ENCODE measurements at regions not wholly inside any gene's neighbourhood (a gene's known extent, or its start where the extent isn't known, plus 50 kb on each side); places are given as distances from the start of the nearest gene placed in this dataset.
"Not testable (repeated sequence)": the region's sequence is repeated elsewhere in the genome, so short reads cannot be mapped to it uniquely, and the experiment has no call there.

DNA sequence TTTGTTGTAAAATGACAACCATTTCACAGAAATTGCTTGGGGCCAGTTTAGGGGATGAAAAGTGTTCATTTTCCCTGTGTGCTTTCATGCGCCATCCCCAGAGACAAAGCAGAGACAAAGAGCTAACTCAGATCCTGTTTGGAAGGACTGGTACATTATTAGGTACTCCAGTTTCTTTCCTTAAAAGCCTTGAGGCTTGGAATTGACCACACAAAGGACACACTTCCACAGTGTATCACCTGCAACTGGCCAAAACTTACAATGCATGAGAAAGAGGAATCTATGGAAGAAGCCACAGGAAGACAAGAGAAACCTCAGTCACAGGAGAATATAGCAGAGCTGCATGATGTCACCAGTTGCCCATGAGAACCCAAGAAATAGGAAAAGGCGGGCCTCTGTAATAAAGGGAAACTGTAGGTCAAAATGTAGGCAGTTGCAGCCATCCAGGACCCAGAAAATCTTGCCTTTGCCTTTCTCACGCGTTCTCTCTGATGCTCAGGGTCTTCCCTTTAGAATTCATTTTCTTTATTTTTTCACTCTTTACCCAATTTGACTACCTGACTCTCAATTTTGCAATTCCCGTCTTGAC is 339.0 kb downstream of the RMST start:
- no peak for DNase-seq

DNA sequence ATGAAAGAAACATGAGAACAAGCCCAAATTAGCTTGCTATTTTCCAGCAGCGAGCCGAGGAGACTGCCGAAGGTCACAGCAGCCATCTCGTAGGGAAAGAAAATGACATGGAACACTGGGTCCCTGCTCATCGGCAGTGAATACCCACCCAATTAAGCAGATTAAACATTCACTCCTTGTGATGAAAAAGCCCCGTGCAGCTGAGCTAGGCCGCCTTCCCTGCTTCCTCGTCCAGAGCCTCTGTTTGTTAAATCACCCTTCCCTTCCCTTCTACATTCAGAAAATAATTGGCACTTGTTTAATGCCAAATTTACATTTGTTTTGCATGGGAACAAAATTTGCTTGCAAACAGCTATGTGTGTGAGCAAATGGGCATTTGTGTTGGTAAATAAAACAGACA is 342.5 kb downstream of the RMST start:
- DNase-seq, result no peak

DNA sequence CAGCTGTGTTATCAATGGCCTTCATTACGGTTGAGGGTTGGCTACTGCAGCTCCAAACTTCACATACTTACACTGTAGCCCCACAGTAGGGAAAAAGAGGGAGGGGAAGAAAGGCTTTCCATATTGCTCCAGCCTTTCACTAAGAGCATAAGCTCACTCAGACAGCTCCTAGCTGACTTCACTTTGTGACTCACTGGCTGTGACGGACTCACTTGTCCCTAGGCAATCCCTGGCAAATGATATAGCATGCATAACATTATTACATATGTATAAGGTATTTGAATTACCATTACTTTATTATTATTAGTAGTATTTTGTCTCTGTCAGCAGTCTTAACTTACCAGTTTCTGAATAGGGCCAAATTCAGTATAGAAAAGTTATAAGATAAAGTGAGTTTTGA is 350.7 kb downstream of the RMST start:
- no peak for DNase-seq

GRCh38 chr12:97821806-97822205 is 359.2 kb downstream of the RMST start:
- DNase-seq, result no peak

DNA sequence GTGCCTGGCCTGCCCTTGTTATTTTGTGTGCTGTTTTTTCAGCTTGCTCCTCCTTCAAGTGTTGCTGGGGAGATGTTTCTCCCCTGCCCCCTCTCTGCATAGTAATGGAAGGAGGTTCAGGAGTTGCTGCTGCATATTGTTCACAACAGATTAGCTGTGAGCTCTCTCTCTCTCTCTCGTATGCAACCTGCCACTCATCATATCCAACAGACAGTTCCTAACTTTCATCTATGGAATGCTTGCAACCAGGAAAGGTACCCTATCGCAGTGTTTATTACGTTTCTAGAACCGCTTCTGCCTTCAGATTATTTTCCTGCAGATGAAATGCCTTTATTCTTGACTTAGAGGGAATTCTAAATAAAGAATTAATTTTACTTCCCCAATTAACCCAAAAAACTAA is 372.9 kb downstream of the RMST start:
- no peak for DNase-seq

GRCh38 chr12:97837401-97837800 is 374.8 kb downstream of the RMST start:
- no peak for DNase-seq

DNA sequence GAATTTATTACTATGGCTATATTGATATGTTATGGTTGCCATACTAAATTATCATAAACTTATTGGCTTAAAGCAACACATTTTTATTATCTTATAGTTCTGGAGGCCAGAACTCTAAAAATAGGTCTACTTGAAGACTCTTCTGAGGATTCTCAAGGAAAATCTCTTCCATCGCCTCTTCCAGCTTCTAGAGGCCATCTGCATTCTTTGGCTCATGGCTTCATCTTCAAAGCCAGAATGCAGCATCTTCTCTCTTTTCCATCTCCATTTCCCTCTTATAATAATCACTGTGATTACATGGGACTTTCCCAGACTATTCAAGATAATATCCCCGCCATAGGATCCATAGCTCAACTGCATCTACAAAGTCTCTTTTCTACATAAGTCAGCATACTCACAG is 385.4 kb downstream of the RMST start:
- no peak for DNase-seq

DNA sequence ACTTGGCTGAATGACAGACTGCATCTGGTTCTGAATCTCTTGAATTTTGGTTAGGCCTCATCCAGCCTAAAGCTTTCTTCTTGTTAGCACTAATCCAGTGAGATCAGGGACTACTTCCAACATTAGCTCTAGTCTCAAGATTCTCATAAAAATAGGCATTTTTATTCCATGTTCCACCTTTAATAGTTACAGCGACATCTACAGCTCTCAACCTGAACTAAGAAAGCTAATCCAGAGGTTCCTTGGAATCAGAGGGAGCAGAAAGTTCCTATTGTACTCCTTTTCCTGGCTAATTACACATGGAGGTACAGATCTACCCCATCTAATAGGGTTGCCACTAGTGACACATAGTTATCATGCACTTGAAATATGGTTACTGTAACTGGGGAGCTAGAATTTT is 391.9 kb downstream of the RMST start:
- DNase-seq, result no peak

- DNase-seq, result no peak
These were observed 399.5 kb downstream of the RMST start for GRCh38 chr12:97862072-97862471.

- no peak for DNase-seq
These were observed 412.5 kb downstream of the RMST start for GRCh38 chr12:97875064-97875463.

- DNase-seq, result no peak
These were observed 414.2 kb downstream of the RMST start for GRCh38 chr12:97876780-97877179.

DNA sequence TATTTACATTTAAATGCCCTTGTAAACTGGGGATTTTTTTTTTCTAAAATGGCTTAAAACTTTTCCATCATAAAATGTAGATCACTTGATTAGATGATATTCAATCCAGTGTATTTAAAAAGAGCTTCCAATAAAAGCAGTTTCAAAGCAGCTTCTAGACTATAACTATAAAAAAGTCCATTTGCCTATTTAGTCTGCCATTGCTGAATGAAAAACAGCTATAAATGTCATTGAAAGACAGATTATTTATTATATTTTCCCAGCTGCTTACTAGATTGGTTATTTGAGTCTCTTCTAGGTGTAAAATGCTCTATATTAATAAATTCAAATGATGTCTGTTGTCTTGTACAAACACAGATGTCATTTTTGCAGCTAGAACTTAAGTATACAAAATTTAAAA is 414.8 kb downstream of the RMST start:
- DNase-seq, result no peak

DNA sequence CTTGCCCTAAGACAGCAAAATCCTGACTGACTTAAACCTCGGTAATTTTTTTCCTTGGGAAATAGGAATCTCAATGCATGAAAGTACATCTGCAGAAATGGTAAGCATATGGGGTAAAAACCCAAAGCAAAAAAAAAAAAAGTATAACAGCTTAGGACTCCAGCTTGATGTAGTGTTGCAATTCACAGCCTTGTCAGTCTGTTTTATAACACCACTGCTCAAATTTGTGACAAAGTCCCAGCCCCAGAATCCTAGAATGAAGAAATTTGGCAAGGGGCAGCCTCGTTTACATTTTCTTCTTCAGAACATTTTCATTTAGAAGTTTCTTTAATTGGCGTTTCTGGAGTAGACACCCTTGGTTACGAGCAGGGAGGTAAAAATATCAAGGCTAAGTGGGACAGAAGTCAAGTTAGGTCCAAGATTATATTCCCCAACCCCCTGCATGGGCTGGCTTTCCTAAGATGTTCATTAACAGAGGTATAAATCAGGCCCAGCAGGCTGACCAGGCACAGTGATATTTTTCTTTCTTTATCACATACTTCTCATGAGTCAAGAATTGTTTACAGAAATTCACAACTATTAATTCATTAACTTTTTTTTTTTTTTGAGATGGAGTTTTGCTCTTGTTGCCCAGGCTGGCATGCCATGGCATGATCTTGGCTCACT is 424.0 kb downstream of the RMST start:
- DNase-seq, result no peak

GRCh38 chr12:97897881-97898280 is 435.3 kb downstream of the RMST start:
- not testable (repeated sequence) for DNase-seq

DNA sequence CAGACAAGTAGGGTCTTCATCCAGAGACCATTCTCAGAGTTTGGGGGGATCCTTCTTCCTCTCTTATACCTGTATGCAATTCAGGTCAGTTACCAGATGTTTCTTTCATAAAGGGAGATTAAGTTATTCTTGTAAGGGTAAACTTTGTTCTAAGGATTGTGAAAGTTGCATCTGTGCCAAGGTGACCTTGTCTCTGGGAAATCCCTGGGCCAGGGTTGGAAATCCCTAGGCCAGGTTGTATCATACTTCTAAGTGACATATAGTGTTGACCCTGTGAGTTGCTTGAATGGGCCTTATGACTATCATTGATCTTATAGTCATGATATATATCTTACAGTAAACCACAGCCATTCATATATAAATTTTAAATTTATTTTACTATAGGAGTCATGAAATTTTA is 436.9 kb downstream of the RMST start:
- DNase-seq, result no peak

- DNase-seq, result no peak
These were observed 437.4 kb downstream of the RMST start for GRCh38 chr12:97899956-97900355.

- no peak for DNase-seq
These were observed 440.8 kb downstream of the RMST start for GRCh38 chr12:97903356-97903755.

- no peak for DNase-seq
These were observed 444.9 kb downstream of the RMST start for GRCh38 chr12:97907504-97907903.

DNA sequence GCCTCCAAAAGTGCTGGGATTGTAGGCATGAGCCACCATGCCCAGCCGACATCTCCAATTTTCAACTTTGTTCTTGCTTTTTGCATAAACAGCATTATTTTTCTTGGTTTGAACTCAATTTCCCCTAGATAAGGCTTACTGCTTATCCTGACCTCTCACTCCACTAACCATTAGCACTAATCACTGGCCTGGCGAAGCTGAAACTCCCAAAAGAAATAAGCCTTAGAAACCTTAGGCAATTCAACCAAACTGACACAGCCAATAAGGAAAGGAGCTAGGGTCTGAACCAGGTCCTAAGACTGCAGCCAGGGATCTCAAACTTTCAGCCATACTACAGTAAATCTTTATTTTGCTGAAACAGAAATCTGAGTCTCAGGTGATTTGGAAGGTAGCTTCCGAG is 448.0 kb downstream of the RMST start:
- no peak for DNase-seq

GRCh38 chr12:97912943-97913342 is 450.3 kb downstream of the RMST start:
- no peak for DNase-seq

DNA sequence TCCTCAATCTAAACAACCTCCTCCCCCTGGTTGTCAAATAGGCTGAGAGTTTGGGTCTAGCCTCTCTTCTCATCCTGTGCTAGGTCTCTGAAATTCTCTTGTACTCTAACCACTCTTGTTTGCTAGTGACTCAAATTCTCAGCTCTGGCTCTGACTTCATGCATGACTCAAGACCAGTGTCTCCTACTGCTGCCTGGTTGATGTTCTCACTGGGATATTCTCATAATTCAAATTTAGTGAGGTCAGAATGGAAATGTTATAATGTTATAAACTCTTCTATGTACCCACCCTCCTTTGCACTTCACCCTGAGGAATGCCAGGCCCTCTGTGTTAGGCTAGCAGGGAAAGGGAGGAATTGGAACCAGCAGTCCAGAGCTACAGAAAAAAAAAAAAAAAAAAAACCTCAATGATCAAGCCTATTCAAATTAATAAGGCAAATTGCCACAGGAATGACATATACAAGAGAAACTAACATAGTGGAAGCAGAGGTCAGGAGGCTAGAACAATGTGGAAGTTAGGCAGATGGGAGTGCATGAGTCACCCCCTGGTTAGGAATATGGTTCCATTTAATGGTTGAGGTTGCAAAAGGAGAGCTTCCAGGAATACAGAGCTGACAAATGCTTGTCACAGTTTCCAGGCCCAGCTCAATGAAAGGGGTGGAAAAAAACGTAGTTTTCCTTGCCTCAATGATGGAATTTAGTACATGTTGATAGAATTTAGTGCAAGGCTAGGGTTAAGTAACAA is 459.5 kb downstream of the RMST start:
- no peak for DNase-seq

DNA sequence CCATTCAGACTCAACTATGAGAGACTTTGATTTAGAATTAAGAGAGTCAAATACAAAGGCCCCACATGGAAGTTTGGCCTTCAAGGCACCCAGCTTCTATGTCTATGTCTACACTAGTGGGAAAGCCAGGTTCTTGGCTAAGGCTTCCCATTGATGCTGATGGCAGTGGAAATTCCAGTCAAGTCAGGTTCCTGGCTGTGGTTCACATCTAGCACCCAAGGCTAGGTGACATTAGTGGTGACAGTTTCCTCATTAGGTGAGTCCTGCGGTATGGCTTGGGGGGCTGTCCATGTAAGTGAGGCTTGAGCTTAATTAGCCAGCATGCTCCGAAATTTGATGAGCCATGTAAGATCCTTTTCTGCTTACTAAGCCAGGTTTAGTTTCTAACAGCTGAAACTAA is 460.9 kb downstream of the RMST start:
- DNase-seq, result no peak

- no peak for DNase-seq
These were observed 461.5 kb downstream of the RMST start for GRCh38 chr12:97924122-97924521.

GRCh38 chr12:97927977-97928376 is 465.4 kb downstream of the RMST start:
- DNase-seq, result no peak

DNA sequence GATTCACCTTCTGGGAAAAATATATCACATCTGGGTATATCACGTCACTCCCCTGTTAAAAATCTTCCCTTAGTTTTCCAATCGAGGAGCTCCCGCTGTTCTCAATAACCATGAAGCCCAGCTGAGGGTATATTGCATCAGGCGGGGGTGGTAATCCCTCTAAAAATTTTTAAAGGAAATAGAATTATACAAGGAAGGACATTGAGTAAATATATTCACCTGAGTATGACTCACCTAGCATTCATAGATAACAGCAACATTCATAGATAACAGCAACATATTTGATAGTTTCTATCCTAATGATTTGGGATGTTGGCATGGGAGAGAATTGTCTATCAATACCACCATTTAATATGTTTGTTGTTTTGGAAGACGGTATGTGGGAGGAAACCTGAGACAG is 473.6 kb downstream of the RMST start:
- DNase-seq, result no peak
